ENCODE measurements at regions not wholly inside any gene's neighbourhood (a gene's known extent, or its start where the extent isn't known, plus 50 kb on each side); places are given as distances from the start of the nearest gene placed in this dataset.

DNA sequence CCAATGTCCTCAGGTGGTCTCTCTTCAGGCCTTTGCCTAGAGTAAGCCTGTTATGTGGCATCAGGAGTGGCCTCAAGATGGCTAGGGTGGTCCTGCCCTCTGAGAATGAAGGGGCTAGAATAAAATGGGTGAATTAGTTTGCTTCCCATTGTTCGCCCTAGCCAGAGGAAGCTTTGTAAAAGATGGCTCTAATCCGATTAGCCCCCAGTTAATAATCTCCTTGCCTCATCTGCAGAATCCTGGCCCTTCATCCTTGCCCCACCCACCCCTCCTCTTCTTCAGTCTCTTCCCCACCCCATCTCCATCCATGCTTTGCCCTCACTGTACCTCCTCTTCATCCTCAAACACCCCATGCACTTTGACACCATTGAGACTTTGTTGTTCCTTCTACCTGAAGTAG, 57.4 kb upstream of the LGALSL start:
- TF ChIP-seq POLR2A (IDR thresholded peaks at IDR 0.05): no peak
- TF ChIP-seq, protein P1, sequence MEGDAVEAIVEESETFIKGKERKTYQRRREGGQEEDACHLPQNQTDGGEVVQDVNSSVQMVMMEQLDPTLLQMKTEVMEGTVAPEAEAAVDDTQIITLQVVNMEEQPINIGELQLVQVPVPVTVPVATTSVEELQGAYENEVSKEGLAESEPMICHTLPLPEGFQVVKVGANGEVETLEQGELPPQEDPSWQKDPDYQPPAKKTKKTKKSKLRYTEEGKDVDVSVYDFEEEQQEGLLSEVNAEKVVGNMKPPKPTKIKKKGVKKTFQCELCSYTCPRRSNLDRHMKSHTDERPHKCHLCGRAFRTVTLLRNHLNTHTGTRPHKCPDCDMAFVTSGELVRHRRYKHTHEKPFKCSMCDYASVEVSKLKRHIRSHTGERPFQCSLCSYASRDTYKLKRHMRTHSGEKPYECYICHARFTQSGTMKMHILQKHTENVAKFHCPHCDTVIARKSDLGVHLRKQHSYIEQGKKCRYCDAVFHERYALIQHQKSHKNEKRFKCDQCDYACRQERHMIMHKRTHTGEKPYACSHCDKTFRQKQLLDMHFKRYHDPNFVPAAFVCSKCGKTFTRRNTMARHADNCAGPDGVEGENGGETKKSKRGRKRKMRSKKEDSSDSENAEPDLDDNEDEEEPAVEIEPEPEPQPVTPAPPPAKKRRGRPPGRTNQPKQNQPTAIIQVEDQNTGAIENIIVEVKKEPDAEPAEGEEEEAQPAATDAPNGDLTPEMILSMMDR (IDR thresholded peaks at IDR 0.05): no peak
- no peak overlapping the region for H3K27ac ChIP-seq
- no peak for DNase-seq
- 69 to 98% methylated on average over 2 of the region's 2 CpGs for WGBS, 2 donors
- H3K27me3 ChIP-seq: no peaks in the 10 kb centered on the region
- H3K9me3 ChIP-seq: no peaks in the 10 kb centered on the region
- intact Hi-C loops (cut with DNase I; ENCODE audit: low total_unique reads): no loop called here
- no peaks in the 10 kb centered on the region for H3K4me1 ChIP-seq
- H3K4me3 ChIP-seq: no peak overlapping the region
- H3K36me3 ChIP-seq (ENCODE audit: low read depth, missing control alignments): no peaks in the 10 kb centered on the region

DNA sequence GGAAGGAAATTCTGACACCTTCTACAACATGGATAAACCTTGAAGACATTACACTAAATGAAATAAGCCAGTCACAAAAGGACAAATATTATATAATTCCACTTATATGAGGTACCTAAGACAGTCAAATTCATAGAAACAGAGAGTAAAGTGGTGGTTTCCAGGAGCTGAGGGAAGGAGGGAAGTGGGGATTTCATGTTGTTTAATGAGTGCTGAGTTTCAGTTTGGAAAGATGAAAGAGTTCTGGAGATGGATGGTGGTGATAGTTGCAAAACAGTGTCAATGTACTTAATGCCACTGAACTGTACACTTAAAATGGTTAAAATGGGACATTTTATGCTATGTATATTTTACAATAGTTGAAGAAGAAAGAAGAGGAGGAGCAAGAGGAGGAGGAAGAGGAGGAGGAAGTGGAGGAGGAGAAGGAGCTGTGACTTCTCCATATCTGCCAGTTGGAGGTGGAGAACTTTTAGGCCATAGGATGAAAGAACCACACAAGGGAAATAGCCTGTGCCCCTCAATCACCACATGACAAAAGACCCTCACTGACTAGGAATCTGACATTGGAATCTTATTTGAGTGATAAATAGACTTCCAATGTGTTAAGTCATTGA, 55.3 kb upstream of the LGALSL start:
- no peak for DNase-seq
- TF ChIP-seq POLR2A (IDR thresholded peaks at IDR 0.05): no peak
- TF ChIP-seq, protein P1 (IDR thresholded peaks at IDR 0.05): no peak
- H3K27me3 ChIP-seq: no peaks in the 10 kb centered on the region
- H3K27ac ChIP-seq: no peak overlapping the region
- no peak overlapping the region for H3K4me3 ChIP-seq
- intact Hi-C loops (cut with DNase I; ENCODE audit: low total_unique reads): no loop called here
- H3K36me3 ChIP-seq (ENCODE audit: low read depth, missing control alignments): no peaks in the 10 kb centered on the region
- H3K4me1 ChIP-seq: peaks cover 7% of the 10 kb centered on the region
- no peaks in the 10 kb centered on the region for H3K9me3 ChIP-seq

DNA sequence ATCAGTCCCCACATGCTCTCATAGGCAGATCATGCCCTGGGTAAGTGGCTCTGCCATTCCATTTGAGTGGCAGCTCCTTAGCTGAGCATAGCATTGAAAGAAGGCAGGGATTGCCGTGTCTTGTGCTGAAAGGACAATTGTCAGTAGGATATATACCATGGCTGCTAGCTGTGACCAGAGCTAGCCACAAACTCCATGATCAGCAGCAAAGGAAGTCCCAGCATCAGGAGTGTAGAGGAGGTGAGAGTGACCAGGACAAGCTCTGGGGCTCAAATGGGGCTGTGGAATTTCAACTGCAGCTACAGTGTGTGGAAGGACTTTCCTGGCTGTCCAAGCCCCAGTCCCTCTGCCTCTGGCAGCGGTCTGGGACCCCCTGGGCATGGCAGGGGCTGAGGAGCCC, 54.4 kb upstream of the LGALSL start:
- no peak for DNase-seq
- TF ChIP-seq, protein P1 (IDR thresholded peaks at IDR 0.05): no peak
- no peak for TF ChIP-seq POLR2A (IDR thresholded peaks at IDR 0.05)
- intact Hi-C loops (cut with DNase I; ENCODE audit: low total_unique reads): no loop called here
- 91 to 96% methylated on average over 2 of the region's 2 CpGs for WGBS, 2 donors
- Histone ChIP-seq H3K36me3 (ENCODE audit: low read depth, missing control alignments) (no peaks in the 10 kb centered on the region), H3K4me1 (peaks cover 14% of the 10 kb centered on the region), H3K4me3 (no peak overlapping the region), H3K27ac (no peak overlapping the region), H3K9me3 (no peaks in the 10 kb centered on the region), H3K27me3 (no peaks in the 10 kb centered on the region)

DNA sequence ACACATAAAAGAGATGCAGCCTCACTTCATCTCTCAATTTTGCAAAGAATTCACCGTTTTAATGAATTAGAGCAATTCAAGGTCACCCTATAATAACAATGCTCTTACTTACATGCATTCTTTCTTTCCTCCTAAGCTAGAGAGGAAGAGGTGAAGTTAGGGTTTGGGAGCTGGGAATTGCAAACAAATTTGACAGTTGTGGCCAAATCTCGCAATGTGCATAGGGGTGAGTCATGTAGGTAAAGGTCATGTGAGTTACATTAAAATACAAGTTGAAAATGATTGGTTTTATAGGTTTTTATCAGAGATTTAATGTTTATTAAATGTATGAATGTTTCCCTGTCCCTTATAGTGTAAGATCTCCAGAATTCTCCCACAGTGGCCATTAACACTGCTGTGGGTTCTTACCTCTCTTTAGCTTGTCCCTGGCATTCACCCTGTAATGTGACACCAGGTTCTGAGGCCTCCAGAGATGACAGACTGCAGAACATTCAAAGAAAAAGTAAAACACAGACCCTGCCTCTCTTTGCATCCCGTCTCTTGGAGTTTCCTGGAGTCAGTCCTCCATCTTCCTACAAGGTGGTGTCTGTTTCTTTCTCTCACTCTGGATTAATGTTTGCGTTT, 53.7 kb upstream of the LGALSL start:
- no peak overlapping the region for H3K27ac ChIP-seq
- peaks cover 21% of the 10 kb centered on the region for H3K4me1 ChIP-seq

More for the DNA sequence above, 53.7 kb upstream of the LGALSL start:
- intact Hi-C loops (cut with DNase I; ENCODE audit: low total_unique reads): no loop called here
- H3K36me3 ChIP-seq (ENCODE audit: low read depth, missing control alignments): no peaks in the 10 kb centered on the region
- no peak overlapping the region for H3K4me3 ChIP-seq
- TF ChIP-seq, protein P1 (IDR thresholded peaks at IDR 0.05): no peak
- TF ChIP-seq POLR2A (IDR thresholded peaks at IDR 0.05): no peak
- H3K27me3 ChIP-seq: no peaks in the 10 kb centered on the region
- H3K9me3 ChIP-seq: no peaks in the 10 kb centered on the region
- DNase-seq: no peak
- WGBS, 2 donors: 69 to 76% methylated on average over 4 of the region's 4 CpGs
